Esophagus muscularis mucosa (tissue), 3 donors: ENCODE measurements at regions not wholly inside any gene's neighbourhood (a gene's known extent, or its start where the extent isn't known, plus 50 kb on each side); places are given as distances from the start of the nearest gene placed in this dataset.

Source experiments
- POLR2AphosphoS5 ChIP-seq, 2 donors: sonication (generic); formaldehyde crosslinking; IDR thresholded peaks; one replicate each; pipeline ENCODE4 v1.6.1; 2017; ENCODE audit warnings: antibody characterized with exemption in 2 of 2
- TF ChIP-seq, protein P1 (sequence below), 3 experiments: fragments of 200-600 bp in 2 of 3; fragments of 450-650 bp in 1 of 3; sonication (generic) in 2 of 3; IDR thresholded peaks; one replicate each; pipeline ENCODE4 v1.5.1; 2017 to 2019; ENCODE audit warnings: antibody characterized with exemption in 3 of 3, mild to moderate bottlenecking in 2 of 3, moderate library complexity in 1 of 3

DNA sequence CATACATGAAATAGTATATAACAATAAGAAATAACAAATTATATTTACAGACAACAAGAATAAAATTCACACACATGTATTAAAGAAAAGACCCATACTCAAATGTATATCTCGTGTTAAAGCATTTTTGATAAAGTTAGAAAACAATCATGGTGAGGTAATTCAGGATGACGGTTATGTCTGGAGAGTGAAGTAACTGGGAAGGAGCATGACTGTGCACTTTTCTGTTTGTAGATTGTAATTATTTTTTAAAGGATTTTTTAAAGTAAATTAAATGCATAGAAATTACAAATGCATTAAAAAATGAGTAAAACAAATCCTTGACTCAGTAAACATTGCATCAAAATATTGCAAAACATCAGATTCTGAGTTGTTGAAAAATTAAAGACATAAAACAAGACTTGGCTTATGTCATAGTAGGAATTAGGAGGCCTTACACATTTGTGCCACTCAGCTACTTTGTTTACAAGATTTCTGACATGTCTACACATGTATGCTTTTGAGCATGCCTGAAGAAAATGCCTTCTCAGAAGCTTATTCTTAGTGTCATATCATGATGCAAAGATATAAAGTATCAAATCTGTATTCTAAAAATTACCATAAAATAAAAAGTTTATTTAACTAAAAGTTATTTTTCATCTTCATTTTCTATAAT lies 1325.1 kb downstream of the SLC16A7 start:
- TF ChIP-seq, protein P1, sequence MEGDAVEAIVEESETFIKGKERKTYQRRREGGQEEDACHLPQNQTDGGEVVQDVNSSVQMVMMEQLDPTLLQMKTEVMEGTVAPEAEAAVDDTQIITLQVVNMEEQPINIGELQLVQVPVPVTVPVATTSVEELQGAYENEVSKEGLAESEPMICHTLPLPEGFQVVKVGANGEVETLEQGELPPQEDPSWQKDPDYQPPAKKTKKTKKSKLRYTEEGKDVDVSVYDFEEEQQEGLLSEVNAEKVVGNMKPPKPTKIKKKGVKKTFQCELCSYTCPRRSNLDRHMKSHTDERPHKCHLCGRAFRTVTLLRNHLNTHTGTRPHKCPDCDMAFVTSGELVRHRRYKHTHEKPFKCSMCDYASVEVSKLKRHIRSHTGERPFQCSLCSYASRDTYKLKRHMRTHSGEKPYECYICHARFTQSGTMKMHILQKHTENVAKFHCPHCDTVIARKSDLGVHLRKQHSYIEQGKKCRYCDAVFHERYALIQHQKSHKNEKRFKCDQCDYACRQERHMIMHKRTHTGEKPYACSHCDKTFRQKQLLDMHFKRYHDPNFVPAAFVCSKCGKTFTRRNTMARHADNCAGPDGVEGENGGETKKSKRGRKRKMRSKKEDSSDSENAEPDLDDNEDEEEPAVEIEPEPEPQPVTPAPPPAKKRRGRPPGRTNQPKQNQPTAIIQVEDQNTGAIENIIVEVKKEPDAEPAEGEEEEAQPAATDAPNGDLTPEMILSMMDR (IDR thresholded peaks at IDR 0.05), result no peak
- TF ChIP-seq POLR2AphosphoS5 (IDR thresholded peaks at IDR 0.05), result no peak
